Osteoblast (primary cell): ENCODE measurements at regions not wholly inside any gene's neighbourhood (a gene's known extent, or its start where the extent isn't known, plus 50 kb on each side); places are given as distances from the start of the nearest gene placed in this dataset.

Experiments used
- DNase-seq: peaks from one replicate; pipeline ENCODE4 v3.0.0; 2011; ENCODE audit warnings: low spot score, mixed read lengths; ENCODE audit not compliant: insufficient read length; ENCODE audit errors: missing footprints
- H2AFZ ChIP-seq: 2 replicates; pipeline ENCODE4 v1.6.0; 2011; ENCODE audit warnings: mild to moderate bottlenecking, low read length
- H3K27ac ChIP-seq: 2 replicates; pipeline ENCODE4 v1.5.1; 2011; ENCODE audit warnings: mild to moderate bottlenecking, low read depth, low read length, moderate library complexity
- H3K27me3 ChIP-seq: 2 replicates; pipeline ENCODE4 v1.6.0; 2012; ENCODE audit warnings: mild to moderate bottlenecking, control low read depth, inconsistent platforms, low read length, moderate library complexity; ENCODE audit not compliant: insufficient read depth
- H3K36me3 ChIP-seq: 2 replicates; pipeline ENCODE4 v1.5.1; 2011; ENCODE audit warnings: mild to moderate bottlenecking, low read length, control low read depth, moderate library complexity; ENCODE audit not compliant: insufficient read depth
- H3K4me1 ChIP-seq: 2 replicates; pipeline ENCODE4 v1.5.1; 2011; ENCODE audit warnings: mild to moderate bottlenecking, low read length, control low read depth, moderate library complexity; ENCODE audit not compliant: insufficient read depth
- H3K4me2 ChIP-seq: 2 replicates; pipeline ENCODE4 v1.6.0; 2011; ENCODE audit warnings: mild to moderate bottlenecking, low read length; ENCODE audit not compliant: insufficient read depth
- H3K4me3 ChIP-seq: fragments of 200-600 bp; sonication (generic); 3 replicates; pipeline ENCODE4 v1.5.1; 2012; ENCODE audit warnings: mild to moderate bottlenecking, low read length, inconsistent platforms; ENCODE audit not compliant: insufficient read depth
- H3K79me2 ChIP-seq: 2 replicates; pipeline ENCODE4 v1.6.0; 2012; ENCODE audit warnings: mild to moderate bottlenecking, low read length, control low read depth, inconsistent platforms; ENCODE audit not compliant: insufficient read depth
- H3K9me3 ChIP-seq: 2 replicates; pipeline ENCODE4 v1.5.1; 2011; ENCODE audit warnings: low read depth, low read length, control low read depth
- H4K20me1 ChIP-seq: 2 replicates; pipeline ENCODE4 v1.6.0; 2012; ENCODE audit warnings: mild to moderate bottlenecking, low read length, control low read depth; ENCODE audit not compliant: insufficient read depth
- CTCF ChIP-seq: IDR thresholded peaks from 2 replicates; pipeline ENCODE4 v1.5.1; 2011; ENCODE audit warnings: mild to moderate bottlenecking, low read depth, low read length, moderate library complexity; ENCODE audit errors: extremely low read depth

DNA sequence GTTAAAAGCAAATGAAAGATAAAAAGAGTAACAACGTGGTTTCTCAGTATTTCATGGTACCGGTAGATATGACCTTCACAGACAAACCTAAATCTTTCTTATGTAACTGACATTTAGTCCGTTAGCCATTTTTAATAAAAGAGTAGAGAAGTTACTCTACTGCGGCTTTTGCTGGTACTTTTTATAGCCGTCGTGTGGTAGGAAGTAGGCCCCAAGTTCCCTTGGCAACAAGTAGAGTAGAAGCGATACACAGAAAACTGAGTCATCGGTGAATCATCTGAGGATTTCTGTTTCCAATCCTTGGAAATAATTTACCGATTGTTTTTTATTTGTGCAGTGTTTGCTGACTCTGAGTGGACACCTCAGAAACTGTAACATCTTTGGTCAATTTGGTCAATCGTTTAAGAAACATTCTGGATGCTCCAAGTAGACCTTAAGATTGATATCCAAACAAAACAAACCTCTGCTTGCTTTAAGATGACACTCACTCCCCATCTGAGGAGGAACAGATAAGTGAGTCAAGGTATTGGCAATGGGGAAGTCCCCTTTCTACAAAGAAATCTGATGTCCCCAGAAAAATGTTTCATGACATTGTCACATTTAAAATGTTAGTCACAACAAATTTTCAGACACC, 63.9 kb upstream of the AHR start:
- TF ChIP-seq CTCF, result no peak
- Histone ChIP-seq H3K79me2 (no peaks in the 10 kb centered on the region), H3K9me3 (no peaks in the 10 kb centered on the region), H3K4me2 (peak overlapping the region; percentile 64), H3K4me3 (peak overlapping the region; percentile 21), H3K27me3 (no peaks in the 10 kb centered on the region), H3K36me3 (no peaks in the 10 kb centered on the region), H3K4me1 (peaks cover 46% of the 10 kb centered on the region), H2AFZ (peak overlapping the region; percentile 82), H3K27ac (peak overlapping the region; percentile 94), H4K20me1 (no peaks in the 10 kb centered on the region)
- peak; percentile 32 for DNase-seq

- peaks cover 53% of the 10 kb centered on the region for H3K4me1 ChIP-seq
- DNase-seq, result no peak
- no peak overlapping the region for H3K4me3 ChIP-seq
- no peaks in the 10 kb centered on the region for H4K20me1 ChIP-seq
- peak overlapping the region; percentile 19 for H3K27ac ChIP-seq
- H2AFZ ChIP-seq, result no peak overlapping the region
- H3K36me3 ChIP-seq, result no peaks in the 10 kb centered on the region
- H3K27me3 ChIP-seq, result no peaks in the 10 kb centered on the region
- H3K4me2 ChIP-seq, result no peak overlapping the region
- H3K9me3 ChIP-seq, result no peaks in the 10 kb centered on the region
- TF ChIP-seq CTCF, result no peak
- H3K79me2 ChIP-seq, result no peaks in the 10 kb centered on the region
Observed at GRCh38 chr7:17236171-17236570, 62.3 kb upstream of the AHR start.

- H3K4me3 ChIP-seq, result no peak overlapping the region
- TF ChIP-seq CTCF, result no peak
- no peaks in the 10 kb centered on the region for H3K9me3 ChIP-seq
- peak overlapping the region; percentile 19 for H3K27ac ChIP-seq
- peaks cover 53% of the 10 kb centered on the region for H3K4me1 ChIP-seq
- H3K4me2 ChIP-seq, result peak overlapping the region; percentile 1
- H4K20me1 ChIP-seq, result no peaks in the 10 kb centered on the region
- no peaks in the 10 kb centered on the region for H3K27me3 ChIP-seq
- no peak for DNase-seq
- H3K79me2 ChIP-seq, result no peaks in the 10 kb centered on the region
- no peaks in the 10 kb centered on the region for H3K36me3 ChIP-seq
- H2AFZ ChIP-seq, result no peak overlapping the region
Observed at GRCh38 chr7:17236603-17237002, 61.8 kb upstream of the AHR start.

DNA sequence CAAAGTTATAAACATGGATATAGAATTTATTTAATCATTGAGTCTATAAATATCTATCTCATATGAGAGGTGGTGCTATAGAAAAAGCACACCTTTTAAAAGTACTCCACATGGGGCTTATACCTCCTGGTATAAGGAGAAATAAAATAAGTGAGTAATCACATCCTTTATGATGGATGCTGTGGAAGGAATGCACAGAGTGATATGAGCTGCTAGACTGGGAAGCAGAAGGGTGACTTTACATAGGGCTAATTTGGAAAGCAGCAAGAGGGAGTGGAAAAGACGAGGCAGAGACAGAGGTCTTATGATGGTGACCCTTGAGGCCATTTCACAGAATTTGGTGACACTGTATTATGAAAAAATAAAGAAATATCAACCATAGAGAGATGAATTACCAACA, 59.4 kb upstream of the AHR start:
- Histone ChIP-seq H3K79me2 (no peaks in the 10 kb centered on the region), H4K20me1 (no peaks in the 10 kb centered on the region), H3K4me3 (no peak overlapping the region), H3K4me2 (peak overlapping the region; percentile 67), H3K9me3 (no peaks in the 10 kb centered on the region), H3K27me3 (no peaks in the 10 kb centered on the region), H3K27ac (peak overlapping the region; percentile 27), H3K4me1 (peaks cover 48% of the 10 kb centered on the region), H3K36me3 (no peaks in the 10 kb centered on the region), H2AFZ (no peak overlapping the region)
- no peak for TF ChIP-seq CTCF
- no peak for DNase-seq
